ENCODE measurements at regions not wholly inside any gene's neighbourhood (a gene's known extent, or its start where the extent isn't known, plus 50 kb on each side); places are given as distances from the start of the nearest gene placed in this dataset.

DNA sequence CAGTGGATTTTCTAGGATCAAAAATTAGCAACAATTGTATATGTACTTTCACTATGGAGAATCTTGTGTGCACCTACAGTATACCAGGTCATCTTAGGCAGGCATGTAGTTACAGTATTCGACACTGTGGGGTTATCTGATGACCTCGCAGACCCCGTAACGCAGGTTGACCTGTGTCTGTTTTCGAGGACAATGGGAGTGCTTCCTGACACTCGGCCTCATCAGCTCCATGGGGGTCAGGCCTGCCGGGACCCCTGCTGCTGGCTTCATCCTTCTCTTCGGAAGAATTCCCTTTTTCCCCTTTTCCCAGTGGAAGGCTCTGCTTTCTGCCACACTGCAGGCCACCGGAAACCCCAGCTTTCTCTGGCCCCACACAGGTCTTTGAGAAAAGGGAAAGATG, 102.8 kb upstream of the TMEM18 start:
- no peak overlapping the region for H3K4me3 ChIP-seq (ENCODE audit: low read length)
- no peak overlapping the region for H3K27ac ChIP-seq (ENCODE audit: low read depth, low read length)
- WGBS, 2 experiments (ENCODE audit: insufficient coverage in 1 of 2, insufficient read length in 1 of 2) = 80 to 87% methylated on average over 8 to 9 of the region's 9 CpGs
- DNase-seq = no peak
- no peak for TF ChIP-seq CTCF (conservative IDR thresholded peaks at IDR 0.05)
- H3K27me3 ChIP-seq (ENCODE audit: control insufficient read depth, insufficient read depth, low read length, poor library complexity, severe bottlenecking) = no peaks in the 10 kb centered on the region
- no peaks in the 10 kb centered on the region for H3K4me1 ChIP-seq (ENCODE audit: control insufficient read depth, insufficient read depth, low read length)
- no peaks in the 10 kb centered on the region for H3K36me3 ChIP-seq (ENCODE audit: control insufficient read depth, insufficient read depth, low read length)
- Mint-ChIP-seq H3K27ac (no peak overlapping the region), H3K36me3 (ENCODE audit: low read depth) (no peaks in the 10 kb centered on the region), H3K4me1 (peaks cover 17% of the 10 kb centered on the region), H3K4me3 (no peak overlapping the region), H3K9me3 (no peaks in the 10 kb centered on the region), H3K27me3 (ENCODE audit: insufficient read depth) (no peaks in the 10 kb centered on the region)
- H3K9ac ChIP-seq (ENCODE audit: extremely low read depth, low read length, poor library complexity, severe bottlenecking) = no peak overlapping the region
- no peaks in the 10 kb centered on the region for H3K9me3 ChIP-seq (ENCODE audit: control insufficient read depth, low read length)

DNA sequence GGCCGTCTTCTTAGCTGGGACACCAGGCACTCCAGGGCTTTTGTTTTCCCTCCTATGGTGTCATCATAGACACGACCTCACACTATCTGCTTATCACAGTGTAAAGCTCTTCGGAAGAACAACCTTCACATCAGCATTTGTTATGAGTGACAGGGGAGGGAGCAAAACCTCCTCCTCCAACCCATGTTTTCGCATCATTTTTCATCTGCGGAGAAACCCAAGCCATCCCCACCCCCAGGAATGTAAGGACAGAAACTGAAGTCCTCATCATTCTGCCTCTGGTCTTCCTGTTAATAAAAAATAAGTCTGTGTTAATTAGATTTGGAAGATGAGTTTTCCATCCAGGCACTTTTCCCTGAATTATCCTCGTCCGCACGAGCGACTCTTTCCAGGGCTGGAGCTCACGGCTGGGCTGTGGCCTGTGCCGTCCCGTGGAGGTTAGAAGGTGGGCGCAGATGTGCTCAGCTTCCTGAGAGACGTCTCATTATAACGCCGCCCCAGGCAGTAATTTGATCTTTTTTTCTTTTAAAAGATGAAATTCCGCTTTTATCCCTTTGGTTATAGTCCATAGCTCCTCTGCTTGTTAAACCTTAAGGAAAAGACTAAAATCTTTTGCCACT, 101.6 kb upstream of the TMEM18 start:
- peak overlapping the region; percentile 63 for H3K27ac ChIP-seq (ENCODE audit: low read depth, low read length)
- Mint-ChIP-seq H3K27me3 (ENCODE audit: insufficient read depth) (no peaks in the 10 kb centered on the region), H3K36me3 (ENCODE audit: low read depth) (no peaks in the 10 kb centered on the region), H3K4me1 (peaks cover 27% of the 10 kb centered on the region), H3K9me3 (no peaks in the 10 kb centered on the region), H3K4me3 (no peak overlapping the region), H3K27ac (peak overlapping the region; percentile 69)
- H3K9ac ChIP-seq (ENCODE audit: extremely low read depth, low read length, poor library complexity, severe bottlenecking) = no peak overlapping the region
- H3K36me3 ChIP-seq (ENCODE audit: control insufficient read depth, insufficient read depth, low read length) = no peaks in the 10 kb centered on the region
- H3K9me3 ChIP-seq (ENCODE audit: control insufficient read depth, low read length) = no peaks in the 10 kb centered on the region
- no peaks in the 10 kb centered on the region for H3K27me3 ChIP-seq (ENCODE audit: control insufficient read depth, insufficient read depth, low read length, poor library complexity, severe bottlenecking)
- no peak for TF ChIP-seq CTCF (conservative IDR thresholded peaks at IDR 0.05)
- H3K4me1 ChIP-seq (ENCODE audit: control insufficient read depth, insufficient read depth, low read length) = no peaks in the 10 kb centered on the region
- 90 to 93% methylated on average over 9 to 17 of the region's 17 CpGs for WGBS, 2 experiments (ENCODE audit: insufficient coverage in 1 of 2, insufficient read length in 1 of 2)
- DNase-seq = no peak
- no peak overlapping the region for H3K4me3 ChIP-seq (ENCODE audit: low read length)

- no peak overlapping the region for H3K27ac ChIP-seq (ENCODE audit: low read depth, low read length)
- H3K4me1 ChIP-seq (ENCODE audit: control insufficient read depth, insufficient read depth, low read length) = no peaks in the 10 kb centered on the region
- 93% methylated on average over 8 of the region's 8 CpGs; no CpG with 5 or more reads in 1 of the 2 experiments for WGBS, 2 experiments (ENCODE audit: insufficient coverage in 1 of 2, insufficient read length in 1 of 2)
- no peak overlapping the region for H3K9ac ChIP-seq (ENCODE audit: extremely low read depth, low read length, poor library complexity, severe bottlenecking)
- TF ChIP-seq CTCF (conservative IDR thresholded peaks at IDR 0.05) = no peak
- Mint-ChIP-seq H3K27me3 (ENCODE audit: insufficient read depth) (no peaks in the 10 kb centered on the region), H3K4me3 (no peak overlapping the region), H3K4me1 (peaks cover 27% of the 10 kb centered on the region), H3K27ac (no peak overlapping the region), H3K36me3 (ENCODE audit: low read depth) (no peaks in the 10 kb centered on the region), H3K9me3 (no peaks in the 10 kb centered on the region)
- no peak for DNase-seq
- no peaks in the 10 kb centered on the region for H3K36me3 ChIP-seq (ENCODE audit: control insufficient read depth, insufficient read depth, low read length)
- no peak overlapping the region for H3K4me3 ChIP-seq (ENCODE audit: low read length)
- H3K9me3 ChIP-seq (ENCODE audit: control insufficient read depth, low read length) = no peaks in the 10 kb centered on the region
- no peaks in the 10 kb centered on the region for H3K27me3 ChIP-seq (ENCODE audit: control insufficient read depth, insufficient read depth, low read length, poor library complexity, severe bottlenecking)
These were observed 100.3 kb upstream of the TMEM18 start for GRCh38 chr2:777546-777945.

All from endodermal cell (in vitro differentiated cells).